ENCODE measurements at regions not wholly inside any gene's neighbourhood (a gene's known extent, or its start where the extent isn't known, plus 50 kb on each side); places are given as distances from the start of the nearest gene placed in this dataset.
"Not testable (repeated sequence)": the region's sequence is repeated elsewhere in the genome, so short reads cannot be mapped to it uniquely, and the experiment has no call there.

DNA sequence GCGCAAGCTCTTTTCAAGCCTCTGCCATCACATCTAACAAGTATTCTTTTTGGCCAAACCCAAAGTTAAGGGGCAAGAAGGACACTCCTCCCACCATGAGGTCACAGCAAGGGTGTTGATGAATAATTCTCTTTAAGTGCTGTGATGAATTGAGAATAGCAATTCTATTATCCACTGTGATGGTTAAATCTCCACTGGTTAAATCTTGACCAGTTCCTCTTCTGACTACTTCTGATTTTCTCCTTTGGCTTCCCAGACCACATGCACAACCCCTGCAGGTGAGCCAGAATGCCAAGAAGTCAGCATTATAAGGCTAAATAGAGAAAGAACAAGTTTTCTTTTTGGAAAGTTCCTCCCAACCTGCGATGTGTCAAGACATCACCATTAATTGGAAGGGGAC lies 90.6 kb upstream of the BCL2L14 start:
- DNase-seq, result no peak

DNA sequence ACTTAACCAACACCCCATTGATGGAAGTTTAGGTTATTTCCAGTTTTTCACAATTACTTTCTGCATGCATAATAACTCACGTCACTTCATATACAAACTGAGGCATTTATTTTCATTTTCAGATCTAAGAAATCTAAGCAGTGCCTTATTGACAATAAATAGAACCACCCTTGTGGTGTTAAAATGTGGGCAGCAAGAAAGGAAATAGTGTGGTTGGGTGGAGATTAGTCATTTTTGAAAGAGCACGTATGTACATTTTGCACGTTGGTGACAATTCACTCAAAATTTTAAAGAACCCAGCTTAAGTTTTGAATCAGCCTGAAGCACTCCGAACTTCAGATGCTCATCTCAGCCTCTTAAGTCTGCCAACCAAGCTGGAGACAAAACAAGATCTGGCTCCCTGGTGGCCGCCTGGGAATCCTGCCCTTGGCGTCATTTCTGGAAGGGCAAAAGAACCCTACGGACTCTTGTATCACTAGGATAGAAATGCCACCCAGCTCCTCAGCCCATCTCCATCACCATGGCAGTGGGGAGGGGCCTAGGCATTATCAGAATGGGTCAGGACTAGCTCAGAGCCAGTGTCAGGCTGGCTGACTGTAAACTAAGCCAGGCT lies 89.5 kb upstream of the BCL2L14 start:
- DNase-seq, result peak; percentile 92

DNA sequence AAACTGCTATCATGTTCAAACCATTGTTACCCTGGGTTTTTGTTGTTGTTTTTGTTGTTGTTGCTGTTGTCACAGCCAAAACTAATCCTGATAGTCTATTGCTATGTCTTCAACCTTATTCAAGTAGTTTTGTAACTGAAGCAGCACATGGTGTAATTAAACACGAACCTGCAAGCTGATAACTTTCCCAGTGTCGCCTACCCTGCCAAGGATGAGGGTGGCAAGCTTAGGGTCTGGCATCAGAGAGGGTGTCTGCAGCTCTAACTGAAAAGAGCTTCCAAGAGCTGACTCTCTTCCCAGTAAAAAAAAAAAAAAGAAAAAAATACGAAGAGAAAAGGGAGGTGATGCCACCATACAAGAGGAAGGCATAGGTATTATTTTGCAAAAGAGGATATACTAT lies 86.3 kb upstream of the BCL2L14 start:
- DNase-seq, result no peak

DNA sequence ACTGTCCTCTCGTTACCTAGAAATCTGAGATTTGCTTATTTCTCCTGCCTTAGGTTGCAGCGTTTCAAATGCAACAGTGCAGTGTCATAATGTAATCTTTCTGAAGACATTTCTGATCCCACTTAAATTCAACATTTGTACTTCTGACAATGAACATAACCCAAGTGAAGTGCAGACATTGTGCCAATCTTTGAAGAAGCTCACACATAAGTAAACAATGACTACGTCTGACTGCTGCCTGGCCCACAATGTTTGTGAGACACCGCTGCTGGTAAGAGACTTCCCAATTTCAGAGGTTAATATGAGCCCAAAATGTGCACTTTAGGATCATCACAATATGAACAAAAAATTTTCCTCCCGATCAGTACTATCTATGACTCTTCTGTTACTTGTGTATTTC lies 84.6 kb upstream of the BCL2L14 start:
- DNase-seq, result no peak

DNA sequence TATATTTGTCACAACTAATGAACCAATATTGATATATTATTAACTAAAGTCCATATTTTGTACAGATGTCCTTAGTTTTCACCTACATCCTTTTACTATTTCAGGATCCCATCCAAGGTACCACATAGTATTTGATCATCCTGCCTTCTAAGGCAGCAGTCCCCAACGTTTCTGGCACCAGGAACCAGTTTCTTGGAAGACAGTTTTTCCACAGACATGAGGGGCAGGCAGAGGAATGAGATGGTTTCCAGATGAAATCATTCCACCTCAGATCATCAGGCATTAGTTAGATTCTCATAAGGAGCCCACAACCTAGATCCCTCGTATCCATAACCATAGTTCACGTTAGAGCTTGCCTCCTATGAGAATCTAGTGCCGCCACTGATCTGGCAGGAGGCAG lies 82.8 kb upstream of the BCL2L14 start:
- no peak for DNase-seq

DNA sequence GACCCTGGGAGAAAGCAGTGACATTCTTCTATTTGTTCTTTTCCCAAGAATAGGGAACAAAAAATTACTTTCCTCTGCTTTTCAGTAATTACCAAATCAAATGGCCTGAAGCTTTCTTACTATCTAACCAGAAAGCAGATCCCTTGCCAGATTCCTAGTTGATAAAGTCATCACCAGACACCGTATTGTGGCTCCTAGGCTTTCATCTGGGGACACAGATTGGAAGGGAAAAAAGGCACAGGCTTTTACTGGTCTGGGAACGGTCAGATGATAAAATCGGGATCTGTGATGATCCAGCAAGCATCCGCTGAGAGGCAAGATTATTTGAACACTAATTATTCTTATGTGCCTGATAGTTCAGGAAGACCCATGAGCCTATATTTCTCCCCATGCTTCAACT lies 79.1 kb upstream of the BCL2L14 start:
- DNase-seq, result no peak

DNA sequence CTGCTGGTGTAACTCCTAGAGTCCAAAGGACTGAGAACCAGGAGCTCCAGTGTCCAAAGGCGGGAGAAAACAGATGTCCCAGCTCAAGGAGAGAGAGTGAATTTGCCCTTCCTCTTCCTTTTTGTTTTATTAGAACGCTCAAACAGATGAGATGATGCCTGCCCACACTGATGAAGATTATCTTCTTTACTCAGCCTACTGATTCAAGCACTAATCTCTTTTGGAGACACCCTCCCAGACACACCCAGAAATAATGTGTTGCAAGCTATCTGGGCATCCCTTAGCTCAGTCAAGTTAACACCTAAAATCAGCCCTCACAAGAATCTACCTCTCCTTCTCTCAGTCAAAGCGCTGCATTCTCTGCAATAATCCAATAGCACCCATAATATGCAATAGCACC lies 78.2 kb upstream of the BCL2L14 start:
- DNase-seq, result no peak

DNA sequence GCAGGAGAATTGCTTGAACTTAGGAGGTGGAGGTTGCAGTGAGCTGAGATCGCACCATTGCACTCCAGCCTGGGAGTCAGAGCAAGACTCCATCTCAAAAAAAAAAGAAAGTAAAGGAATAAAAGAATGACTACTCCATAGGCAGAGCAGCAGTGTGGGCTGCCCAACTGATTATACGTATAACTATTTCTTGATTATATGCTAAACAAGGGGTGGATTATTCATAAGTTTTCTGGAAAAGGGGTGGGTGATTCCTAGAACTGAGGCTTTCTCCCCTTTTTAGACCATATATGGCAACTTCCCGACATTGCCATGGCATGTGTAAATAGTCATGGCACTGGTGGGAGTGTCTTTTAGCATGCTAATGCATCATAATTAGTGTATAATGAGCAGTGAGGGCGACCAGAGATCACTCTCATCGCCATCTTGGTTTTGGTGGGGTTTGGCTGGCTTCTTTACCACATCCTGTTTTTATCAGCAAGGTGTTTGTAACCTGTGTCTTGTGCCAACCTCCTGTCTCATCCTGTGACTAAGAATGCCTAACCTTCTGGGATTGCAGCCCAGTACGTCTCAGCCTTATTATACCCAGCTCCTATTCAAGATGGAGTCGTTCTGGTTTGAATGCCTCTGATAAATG lies 72.3 kb upstream of the BCL2L14 start:
- peak; percentile 60 for DNase-seq

DNA sequence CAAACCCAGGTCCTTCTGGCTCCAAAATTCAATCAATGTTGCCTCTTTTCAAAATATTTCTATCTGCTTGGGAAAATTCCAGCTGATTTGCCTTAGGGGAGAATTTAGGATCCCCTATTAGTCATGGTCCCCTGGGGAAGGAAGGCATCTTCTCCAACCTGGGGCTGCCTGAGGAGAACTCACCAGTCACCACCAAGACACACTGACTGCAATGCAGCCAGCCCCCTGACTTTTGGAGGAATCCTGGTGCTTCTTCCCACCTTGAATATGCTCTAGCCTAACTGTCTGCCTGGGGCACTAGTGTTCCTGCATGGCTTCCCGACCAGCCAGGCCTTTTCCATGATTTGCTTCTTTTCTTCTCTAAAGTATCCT lies 71.8 kb upstream of the BCL2L14 start:
- DNase-seq, result no peak

DNA sequence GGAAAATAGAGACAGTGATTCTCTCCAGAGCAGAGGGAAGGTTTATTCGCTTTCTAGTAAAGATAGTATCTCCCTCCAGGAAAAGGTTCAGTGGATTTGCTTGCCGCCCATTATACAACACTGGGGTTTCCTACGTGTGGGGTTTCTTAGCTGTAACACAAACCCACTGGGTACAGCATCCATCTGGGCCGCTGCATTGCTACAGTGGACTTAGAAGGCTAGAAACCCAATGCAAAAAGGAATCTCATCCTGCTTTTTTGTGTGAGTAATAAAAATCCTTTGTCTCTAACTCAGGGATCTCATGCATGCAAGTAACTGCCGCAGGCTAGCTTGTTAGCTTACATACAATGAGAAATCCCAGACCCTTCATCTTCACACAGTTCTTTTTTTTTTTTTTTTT lies 67.1 kb upstream of the BCL2L14 start:
- DNase-seq, result no peak

DNA sequence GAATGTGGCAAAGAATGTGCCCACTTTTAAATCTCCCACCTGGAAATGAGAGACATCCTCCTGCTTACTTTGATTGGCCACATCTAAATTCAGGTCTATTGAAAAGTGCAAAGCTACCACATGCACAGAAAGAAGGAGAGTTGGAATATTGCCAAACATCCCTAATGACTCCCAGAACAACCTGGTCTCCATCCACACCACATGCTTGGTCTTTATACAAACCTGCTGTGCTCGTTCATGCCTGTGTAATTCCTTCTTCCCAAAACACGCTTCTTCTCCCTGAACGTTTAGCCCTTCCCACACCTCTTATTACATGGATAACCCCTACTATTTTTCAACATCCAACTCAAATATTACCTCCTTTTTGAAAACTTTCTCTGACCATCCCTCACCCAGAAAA lies 66.2 kb upstream of the BCL2L14 start:
- DNase-seq, result no peak

DNA sequence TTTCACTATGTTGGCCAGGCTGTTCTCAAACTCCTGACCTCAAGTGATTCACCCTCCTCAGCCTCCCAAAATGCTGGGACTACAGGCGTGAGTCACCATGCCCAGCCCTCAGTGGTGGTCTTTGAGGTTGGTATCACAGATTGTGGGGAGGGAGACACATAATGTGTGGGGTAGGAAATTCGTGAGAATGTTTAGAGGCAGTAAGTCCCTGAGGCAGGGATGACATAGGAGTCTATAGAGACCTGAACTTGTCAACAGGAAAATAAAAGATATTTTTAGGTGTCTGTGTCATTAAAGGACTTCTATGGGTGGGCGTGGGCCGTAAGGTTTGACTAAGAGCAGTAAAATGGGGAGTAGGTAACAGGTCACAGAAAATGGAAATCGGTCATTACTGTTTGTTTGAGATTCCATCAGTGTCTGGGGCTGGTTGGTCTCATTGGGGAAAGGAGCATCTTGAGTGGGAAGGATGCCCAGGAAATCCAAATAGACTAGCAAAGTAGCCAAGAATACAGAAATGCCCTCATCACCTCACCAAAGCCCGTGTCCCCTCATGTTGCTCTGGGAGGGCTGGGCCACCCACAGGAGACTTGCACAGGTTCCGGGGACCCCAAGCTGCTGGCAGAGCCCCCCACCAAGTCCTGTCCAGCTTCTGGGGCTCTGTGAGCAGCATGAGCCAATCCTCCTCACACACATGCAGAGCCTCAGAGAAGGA lies 63.6 kb upstream of the BCL2L14 start:
- peak; percentile 92 for DNase-seq

DNA sequence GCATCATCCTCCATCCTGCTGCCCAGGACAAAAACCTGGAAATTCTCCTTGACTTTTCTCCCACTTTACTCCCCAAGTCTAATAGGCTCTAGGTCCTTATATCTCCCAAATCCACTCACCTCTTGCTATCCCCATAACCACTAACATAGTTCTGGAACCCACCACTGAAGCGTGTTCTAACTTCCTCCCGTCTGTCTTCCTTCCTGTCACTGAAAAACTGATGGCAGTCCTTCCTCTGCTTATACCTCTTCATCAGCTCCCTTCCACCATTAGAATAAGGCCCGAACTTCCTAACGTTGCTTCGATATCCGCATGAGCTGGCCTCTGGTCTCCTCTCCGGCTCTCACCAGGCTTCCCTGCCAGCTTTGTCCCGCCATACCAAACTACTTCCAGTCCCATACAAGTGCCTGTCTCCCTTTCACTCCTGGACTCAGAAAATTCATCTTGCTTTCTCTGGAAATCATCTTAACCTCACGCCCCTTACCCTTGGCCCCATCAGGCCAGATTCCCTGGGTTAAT lies 63.0 kb upstream of the BCL2L14 start:
- peak; percentile 31 for DNase-seq

DNA sequence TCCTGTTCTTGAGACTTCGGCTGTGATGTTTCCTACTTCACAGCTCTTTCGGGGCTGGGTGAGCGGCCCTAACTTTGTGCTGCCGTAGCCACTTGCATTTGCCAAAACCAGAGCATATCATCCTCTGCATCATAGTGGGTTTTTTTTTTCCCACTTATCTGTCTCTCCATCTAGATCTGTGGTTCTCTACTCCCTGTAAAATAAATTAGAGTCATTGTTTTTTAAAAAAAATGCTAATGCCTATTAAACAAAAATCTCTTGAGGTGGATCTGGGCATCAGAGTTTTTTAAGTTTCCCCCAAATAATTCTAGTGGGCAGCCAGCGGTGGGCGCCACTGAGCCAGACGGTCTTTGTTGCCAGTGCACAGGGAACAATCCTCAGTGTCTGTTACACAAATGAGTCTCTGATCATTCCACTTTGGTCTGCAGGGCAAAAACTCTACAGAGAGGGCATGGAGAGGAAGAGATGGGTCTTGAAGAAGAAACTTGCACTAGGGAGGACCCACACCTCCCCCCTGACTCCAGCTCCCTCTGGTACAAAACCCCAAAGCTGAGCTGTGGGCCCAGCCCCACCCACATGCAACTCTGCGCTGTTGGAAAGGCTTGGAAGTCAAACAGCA lies 62.4 kb upstream of the BCL2L14 start:
- DNase-seq, result peak; percentile 80

DNA sequence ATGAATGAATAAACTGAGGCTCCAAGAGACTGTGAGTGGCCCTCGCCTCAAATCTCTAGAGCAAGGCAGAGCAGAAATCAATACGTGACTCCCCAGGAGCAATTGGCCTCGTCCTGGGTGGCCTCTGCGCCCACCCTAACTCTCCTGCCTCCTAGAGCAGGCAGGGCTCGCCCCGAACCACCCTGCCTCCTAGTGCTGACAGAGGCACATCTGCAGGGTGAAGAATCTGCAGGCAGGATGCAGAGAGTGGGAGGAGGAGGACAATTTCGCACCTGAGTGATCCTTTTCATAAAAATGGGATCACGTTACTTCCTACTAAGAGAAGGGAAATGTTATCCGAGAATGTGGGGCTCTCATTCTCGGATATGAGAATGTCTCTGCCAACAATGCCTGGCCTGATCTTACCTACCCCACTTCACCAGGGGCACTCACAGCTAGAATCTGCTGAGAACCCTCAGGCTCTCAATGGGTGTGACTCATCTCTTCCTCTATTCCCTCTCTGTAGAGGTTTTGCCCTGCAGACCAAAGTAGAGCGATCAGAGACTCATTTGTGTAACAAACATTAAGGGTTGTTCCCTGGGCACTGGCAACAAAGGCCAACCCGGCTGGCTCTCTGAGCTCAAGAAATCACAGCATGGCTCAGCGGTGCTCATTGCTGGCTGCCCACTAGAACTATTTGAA lies 61.7 kb upstream of the BCL2L14 start:
- peak; percentile 91 for DNase-seq

DNA sequence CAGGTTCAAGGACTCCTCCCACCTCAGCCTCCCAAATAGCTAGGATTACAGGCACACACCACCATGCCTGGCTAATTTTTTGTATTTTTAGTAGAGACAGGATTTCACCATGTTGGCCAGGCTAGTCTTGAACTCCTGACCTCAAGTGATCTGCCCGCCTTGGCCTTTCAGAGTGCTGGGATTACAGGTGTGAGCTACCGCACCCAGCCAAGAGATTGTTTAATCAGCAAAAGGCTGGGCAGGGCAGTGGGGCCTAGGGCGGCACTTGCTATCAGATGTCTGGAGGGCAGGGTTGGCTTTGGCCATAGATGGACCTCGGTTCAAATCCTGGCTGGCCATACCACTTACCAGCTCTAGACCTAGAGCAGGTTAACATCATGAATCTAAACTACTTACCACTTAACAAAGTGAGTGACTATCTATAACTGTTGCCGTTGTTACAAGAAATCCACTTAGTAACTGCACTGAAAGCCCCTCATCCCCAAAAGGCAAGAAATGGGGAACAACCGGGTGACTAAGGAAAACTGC lies 60.9 kb upstream of the BCL2L14 start:
- not testable (repeated sequence) for DNase-seq

DNA sequence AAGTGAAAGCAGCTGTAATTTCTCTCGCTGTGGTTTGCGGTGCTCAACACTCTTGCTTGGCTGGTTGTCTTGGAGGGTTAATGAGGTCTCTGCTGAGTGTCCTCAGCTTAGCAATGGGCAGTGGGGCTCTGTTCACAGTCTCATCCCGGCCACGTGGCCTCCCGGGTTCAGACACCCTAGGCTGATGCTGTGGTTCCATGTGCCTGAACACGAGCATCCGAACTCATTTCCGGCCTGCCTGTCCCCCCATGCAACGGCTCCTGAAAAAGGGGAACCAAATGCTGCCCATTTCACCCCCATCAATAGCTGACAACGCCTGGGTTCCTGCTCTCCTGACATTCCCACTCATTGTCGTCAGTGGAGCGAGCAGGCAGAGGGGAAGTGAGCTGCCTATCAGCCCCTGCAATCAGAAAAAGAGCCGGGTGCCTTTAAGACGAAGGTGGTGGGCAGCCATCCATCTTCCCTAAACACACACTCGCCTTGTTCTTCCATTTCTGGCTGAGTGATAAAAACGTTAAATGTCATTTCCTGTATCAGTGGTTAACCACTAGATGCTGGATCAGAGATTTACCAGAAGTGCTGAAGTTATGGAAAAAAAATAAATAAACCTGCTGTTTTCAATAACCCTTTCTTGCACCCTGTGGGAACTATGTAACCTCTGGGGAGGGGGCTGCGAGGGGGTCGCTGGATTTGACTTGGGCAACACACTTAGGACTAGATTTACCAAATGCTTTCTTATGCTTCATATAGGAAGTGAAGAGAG lies 60.3 kb upstream of the BCL2L14 start:
- peak; percentile 89 for DNase-seq

DNA sequence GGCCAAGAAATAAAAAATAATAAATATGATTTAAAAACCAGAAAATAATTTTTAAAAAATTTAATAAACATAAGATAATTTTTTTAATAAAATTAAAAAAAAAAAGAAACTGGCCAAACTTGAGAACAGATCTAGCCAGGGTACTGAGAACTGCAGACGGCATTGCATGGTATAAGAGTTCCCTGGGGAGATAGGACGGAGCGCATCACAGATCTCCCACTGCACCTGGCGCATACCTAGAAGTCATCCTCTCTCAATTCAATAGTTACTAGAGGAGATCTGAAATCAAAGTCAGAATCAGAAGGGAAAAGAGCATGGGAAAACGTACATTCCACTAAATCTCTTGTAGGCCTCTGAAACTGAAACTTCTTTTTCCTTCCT lies 58.9 kb upstream of the BCL2L14 start:
- no peak for DNase-seq

DNA sequence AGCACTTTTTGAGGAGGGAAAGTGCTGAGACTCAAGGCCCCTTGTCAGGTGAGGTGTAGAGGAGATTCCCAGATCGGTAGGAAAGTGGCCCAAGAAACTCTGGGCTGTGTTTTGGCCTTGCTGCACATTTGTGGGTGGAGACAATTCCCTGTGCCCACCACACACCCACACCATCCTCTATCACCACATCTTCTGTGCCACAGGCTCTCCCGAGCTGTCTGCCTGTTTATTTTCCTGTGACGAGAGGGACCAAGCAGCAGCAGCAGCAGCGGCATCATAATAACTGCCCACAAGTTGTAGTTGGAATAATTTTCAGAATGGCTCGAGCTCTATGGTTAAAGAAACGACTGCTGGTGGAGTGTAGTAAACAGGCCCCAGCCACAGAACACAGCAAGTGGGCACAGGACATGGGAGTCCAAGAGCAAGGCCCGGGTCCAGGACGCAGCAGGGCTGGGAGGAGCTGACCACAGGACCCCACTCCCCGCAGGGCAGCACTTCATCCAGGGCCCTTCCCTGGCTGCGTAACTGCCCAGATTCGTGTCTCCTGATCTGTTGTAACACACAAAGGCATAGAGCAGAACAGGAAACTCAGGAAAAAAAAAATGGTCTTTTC lies 55.6 kb upstream of the BCL2L14 start:
- DNase-seq, result no peak

DNA sequence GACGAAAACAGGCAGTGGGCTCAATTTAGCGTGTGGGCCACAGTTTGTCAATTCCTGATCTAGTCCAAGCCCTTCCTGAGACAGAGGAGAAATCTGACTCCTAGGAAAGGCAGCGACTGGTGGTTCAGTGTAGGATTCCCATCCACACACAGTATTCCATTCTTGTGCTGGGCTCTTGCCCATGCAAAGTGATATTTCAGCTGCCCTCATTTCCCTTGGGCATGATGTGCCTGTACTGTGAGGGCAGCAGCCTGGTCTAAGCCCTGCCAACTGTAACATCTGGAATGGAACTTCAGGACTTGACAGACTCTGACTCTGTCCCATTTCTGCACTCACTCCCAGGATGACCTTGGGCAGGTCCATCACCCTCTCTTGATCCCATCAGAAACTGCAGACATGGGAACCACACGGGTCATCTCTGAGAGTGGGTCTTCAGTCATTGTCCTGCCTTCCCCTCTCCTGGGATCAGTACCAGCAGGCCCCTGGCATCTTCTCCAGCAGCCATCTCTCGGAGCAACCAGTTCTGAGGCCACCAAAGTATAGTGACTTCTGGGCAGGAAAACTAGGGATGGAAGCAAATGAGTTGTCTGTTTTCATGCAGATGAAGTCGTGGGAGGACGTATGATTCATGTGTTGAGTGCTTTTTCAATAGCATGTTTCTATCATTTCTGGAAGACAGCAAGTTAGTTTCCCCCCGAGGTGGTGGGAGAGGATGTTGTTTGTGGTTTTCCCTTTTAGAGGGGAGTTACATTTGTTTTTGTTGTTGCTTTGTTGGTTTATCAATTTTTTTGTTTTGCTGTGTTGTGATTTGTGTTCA lies 54.2 kb upstream of the BCL2L14 start:
- peak; percentile 75 for DNase-seq

DNA sequence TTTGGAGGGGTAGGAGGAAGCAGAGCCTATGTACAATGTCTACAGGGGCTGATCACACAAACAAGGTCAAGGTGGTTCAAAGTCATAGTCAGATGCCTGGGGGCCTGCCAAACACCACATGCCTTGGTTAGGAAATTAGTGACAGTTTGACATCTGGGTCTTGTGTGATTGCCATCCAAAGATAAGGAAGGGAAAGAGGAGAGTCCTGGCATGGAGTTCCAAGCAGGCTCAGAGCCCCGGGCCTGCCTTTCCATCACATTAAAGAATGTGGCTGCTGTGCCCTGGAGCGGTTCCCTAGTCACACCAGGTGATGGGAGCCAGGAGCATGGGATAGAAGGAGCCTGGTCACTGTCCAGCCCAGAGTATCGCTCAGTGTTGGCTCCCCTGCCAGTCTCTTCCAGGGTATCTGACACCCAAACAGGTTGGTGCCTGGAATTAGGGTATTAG lies 53.6 kb upstream of the BCL2L14 start:
- DNase-seq, result no peak
